Ovary (tissue), 7 donors: ENCODE measurements at regions not wholly inside any gene's neighbourhood (a gene's known extent, or its start where the extent isn't known, plus 50 kb on each side); places are given as distances from the start of the nearest gene placed in this dataset.
"Not testable (repeated sequence)": the region's sequence is repeated elsewhere in the genome, so short reads cannot be mapped to it uniquely, and the experiment has no call there.

Experiments used
- DNase-seq, 5 donors: peaks; one replicate each; pipeline ENCODE4 v3.0.0-alpha.2; 2019 to 2020
- H3K27ac ChIP-seq, 2 donors: fragments of 200-600 bp; one replicate each; pipeline versions ENCODE4 v1.5.1 to v1.8.0; 2019 to 2022
- H3K27me3 ChIP-seq: fragments of 200-600 bp; one replicate; pipeline ENCODE4 v1.8.0; 2022
- H3K36me3 ChIP-seq: fragments of 200-600 bp; sonication (generic); one replicate; pipeline ENCODE4 v1.5.1; 2019
- H3K4me1 ChIP-seq: one replicate; pipeline ENCODE4 v1.8.1; 2013; ENCODE audit warnings: mild to moderate bottlenecking, moderate library complexity; ENCODE audit not compliant: insufficient read depth
- H3K4me3 ChIP-seq: fragments of 200-600 bp; sonication (generic); one replicate; pipeline ENCODE4 v1.5.1; 2017
- H3K9me3 ChIP-seq, 2 donors: fragments of 200-600 bp in 1 of 2; sonication (generic) in 1 of 2; one replicate each; pipeline versions ENCODE4 v1.5.1 to v1.8.1; 2013 to 2019; ENCODE audit warnings: mild to moderate bottlenecking in 1 of 2, moderate library complexity in 1 of 2
- EP300 ChIP-seq: sonication (generic); formaldehyde crosslinking; IDR thresholded peaks from one replicate; pipeline ENCODE4 v1.6.1; 2017; ENCODE audit warnings: antibody characterized with exemption
- POLR2A ChIP-seq: fragments of 450-650 bp; IDR thresholded peaks from one replicate; pipeline ENCODE4 v1.6.1; 2017; ENCODE audit warnings: antibody characterized with exemption, mild to moderate bottlenecking, moderate library complexity
- WGBS, 3 donors: extraction: QIAGEN DNeasy Blood & Tissue Kit in 1 of 3; methylation state at CpG; one replicate each; pipeline versions ENCODE4 v1.1.5 to v1.1.7; 2013 to 2017; 5-methylcytosine and 5-hydroxymethylcytosine counted together
- intact Hi-C, 4 donors: fragments of 100-400 bp; cut with DNase I; formaldehyde crosslinking; loops; one replicate each; pipeline versions ENCODE4 v1.11.0 to v1.15.1; 2022 to 2023
- TF ChIP-seq, protein P1 (sequence below), 3 donors: fragments of 450-650 bp in 2 of 3; fragments of 200-600 bp in 1 of 3; IDR thresholded peaks; one replicate each; pipeline versions ENCODE4 v1.5.1 to v1.8.0; 2016 to 2022; ENCODE audit warnings: antibody characterized with exemption in 3 of 3, mild to moderate bottlenecking in 1 of 3
- donor health status: DM: no; HTN: no; CAD: no; lungs with moderate emphysema.
- donor health status: DM: no; HTN: no; CAD: no.
- donor health status: Bipolar disorder and iron deficiency.
- donor health status: DM: no; HTN: no; CAD: no.
- donor health status: DM: yes; HTN: yes; CAD: no.

DNA sequence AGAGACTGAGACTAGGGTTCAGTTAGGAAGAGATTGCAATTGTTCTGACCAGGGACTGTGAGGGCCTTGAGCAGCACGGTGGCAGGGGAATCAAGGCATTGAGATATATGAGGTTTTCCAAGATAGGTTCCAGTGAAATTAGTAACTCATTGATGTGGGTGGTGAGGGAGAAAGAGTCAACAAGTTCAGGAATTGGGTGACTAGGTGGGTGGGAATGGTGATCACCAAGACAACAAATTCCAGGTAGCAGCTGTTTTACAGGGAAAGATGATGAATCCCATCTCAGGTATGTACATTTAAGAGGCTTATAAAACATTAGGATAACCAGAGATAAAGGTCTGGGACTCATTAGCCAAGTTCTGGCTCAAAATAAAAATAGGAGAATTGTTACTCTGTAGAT, 251.5 kb upstream of the MGAT5 start:
- H3K9me3 ChIP-seq, result no peaks in the 10 kb centered on the region
- DNase-seq, result no peak
- H3K27ac ChIP-seq, result no peak overlapping the region
- intact Hi-C loops, result no loop called here
- 87 to 95% (median 90%) methylated on average over 1 of the region's 1 CpG for WGBS, 3 donors
- no peaks in the 10 kb centered on the region for H3K27me3 ChIP-seq
- TF ChIP-seq POLR2A (no peak), EP300 (no peak)
- TF ChIP-seq, protein P1, sequence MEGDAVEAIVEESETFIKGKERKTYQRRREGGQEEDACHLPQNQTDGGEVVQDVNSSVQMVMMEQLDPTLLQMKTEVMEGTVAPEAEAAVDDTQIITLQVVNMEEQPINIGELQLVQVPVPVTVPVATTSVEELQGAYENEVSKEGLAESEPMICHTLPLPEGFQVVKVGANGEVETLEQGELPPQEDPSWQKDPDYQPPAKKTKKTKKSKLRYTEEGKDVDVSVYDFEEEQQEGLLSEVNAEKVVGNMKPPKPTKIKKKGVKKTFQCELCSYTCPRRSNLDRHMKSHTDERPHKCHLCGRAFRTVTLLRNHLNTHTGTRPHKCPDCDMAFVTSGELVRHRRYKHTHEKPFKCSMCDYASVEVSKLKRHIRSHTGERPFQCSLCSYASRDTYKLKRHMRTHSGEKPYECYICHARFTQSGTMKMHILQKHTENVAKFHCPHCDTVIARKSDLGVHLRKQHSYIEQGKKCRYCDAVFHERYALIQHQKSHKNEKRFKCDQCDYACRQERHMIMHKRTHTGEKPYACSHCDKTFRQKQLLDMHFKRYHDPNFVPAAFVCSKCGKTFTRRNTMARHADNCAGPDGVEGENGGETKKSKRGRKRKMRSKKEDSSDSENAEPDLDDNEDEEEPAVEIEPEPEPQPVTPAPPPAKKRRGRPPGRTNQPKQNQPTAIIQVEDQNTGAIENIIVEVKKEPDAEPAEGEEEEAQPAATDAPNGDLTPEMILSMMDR (IDR thresholded peaks at IDR 0.05), result no peak
- no peaks in the 10 kb centered on the region for H3K36me3 ChIP-seq
- no peak overlapping the region for H3K4me3 ChIP-seq
- no peaks in the 10 kb centered on the region for H3K4me1 ChIP-seq

DNA sequence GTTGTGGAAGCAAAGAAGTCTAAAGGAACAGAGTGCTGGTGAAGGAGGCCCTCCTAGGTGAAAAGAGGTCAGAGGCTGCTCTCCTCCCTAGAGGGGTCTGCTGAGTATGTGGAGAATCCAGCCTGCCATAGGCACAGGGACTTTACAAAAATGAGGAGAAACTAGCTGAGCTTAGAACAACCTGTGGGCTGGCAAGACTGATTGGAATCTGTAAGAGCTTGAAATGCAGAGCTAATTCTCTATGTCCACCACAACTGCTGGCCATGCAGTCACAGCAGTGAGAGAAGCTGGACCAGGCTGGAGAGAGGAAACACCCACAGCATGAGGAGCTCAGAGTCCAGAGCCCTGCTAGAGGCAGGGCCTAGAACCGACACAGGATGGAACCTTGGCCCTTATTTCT, 251.0 kb upstream of the MGAT5 start:
- no peak for TF ChIP-seq POLR2A
- no peak for TF ChIP-seq EP300
- TF ChIP-seq, protein P1 (IDR thresholded peaks at IDR 0.05), result no peak
- DNase-seq, result no peak
- intact Hi-C loops, result no loop called here
- Histone ChIP-seq H3K36me3 (no peaks in the 10 kb centered on the region), H3K4me3 (no peak overlapping the region), H3K4me1 (no peaks in the 10 kb centered on the region), H3K9me3 (no peaks in the 10 kb centered on the region), H3K27ac (no peak overlapping the region), H3K27me3 (no peaks in the 10 kb centered on the region)
- WGBS, 3 donors, result 0 to 50% (median 0%) methylated on average over 1 of the region's 1 CpG

DNA sequence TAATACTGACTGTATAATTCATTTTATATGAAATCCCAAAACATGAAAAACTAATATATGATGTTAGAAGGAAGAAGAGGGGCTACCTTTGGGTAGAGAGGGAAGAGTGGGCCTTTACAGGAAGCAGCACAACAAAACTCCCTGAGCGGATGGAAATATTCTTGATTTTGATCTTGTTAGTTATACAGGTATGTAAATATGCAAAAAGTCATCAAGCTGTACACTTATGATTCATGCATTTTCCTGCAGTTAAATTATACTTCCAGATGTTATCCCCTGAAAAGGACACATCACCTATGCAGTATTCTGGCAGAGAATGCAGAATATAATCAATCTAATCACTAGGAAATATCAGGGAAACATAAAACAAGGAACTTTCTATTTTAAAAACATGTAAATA, 249.4 kb upstream of the MGAT5 start:
- WGBS, 3 donors, result 92 to 98% (median 92%) methylated on average over 1 of the region's 1 CpG

DNA sequence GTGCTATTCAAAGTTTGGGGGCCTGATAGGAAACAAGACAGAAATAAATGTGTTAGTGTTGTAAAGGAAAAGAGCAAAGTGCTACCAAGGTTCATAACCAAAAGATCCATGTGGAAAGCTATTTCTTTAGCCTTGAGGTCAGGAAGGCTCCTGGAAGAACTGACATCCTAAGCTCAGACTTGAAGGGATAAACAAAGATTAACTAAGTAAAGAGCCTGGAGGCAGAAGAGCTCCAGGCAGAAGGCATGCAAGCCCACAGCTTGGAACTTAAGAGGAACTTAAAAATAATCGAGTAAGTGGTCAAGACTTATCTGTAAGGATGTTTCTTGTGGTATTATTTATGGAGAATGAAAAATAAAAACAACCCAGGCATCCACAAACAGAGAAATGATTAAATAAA, 245.0 kb upstream of the MGAT5 start:
- H3K27ac ChIP-seq, result no peak overlapping the region
- H3K36me3 ChIP-seq, result no peaks in the 10 kb centered on the region
- DNase-seq, result no peak
- no peaks in the 10 kb centered on the region for H3K9me3 ChIP-seq
- intact Hi-C loops, result no loop called here
- WGBS, 3 donors, result 8 to 22% (median 12%) methylated on average over 1 of the region's 1 CpG
- TF ChIP-seq EP300, result no peak
- no peak for TF ChIP-seq POLR2A
- TF ChIP-seq, protein P1 (IDR thresholded peaks at IDR 0.05), result no peak
- H3K4me3 ChIP-seq, result no peak overlapping the region
- H3K27me3 ChIP-seq, result no peaks in the 10 kb centered on the region
- no peaks in the 10 kb centered on the region for H3K4me1 ChIP-seq

More for the DNA sequence above, 249.4 kb upstream of the MGAT5 start:
- no peaks in the 10 kb centered on the region for H3K4me1 ChIP-seq
- H3K4me3 ChIP-seq, result no peak overlapping the region
- no peaks in the 10 kb centered on the region for H3K36me3 ChIP-seq
- no peak for DNase-seq
- TF ChIP-seq POLR2A (no peak), EP300 (no peak)
- TF ChIP-seq, protein P1 (IDR thresholded peaks at IDR 0.05), result no peak
- H3K9me3 ChIP-seq, result no peaks in the 10 kb centered on the region
- intact Hi-C loops, result no loop called here
- H3K27ac ChIP-seq, result no peak overlapping the region
- no peaks in the 10 kb centered on the region for H3K27me3 ChIP-seq

DNA sequence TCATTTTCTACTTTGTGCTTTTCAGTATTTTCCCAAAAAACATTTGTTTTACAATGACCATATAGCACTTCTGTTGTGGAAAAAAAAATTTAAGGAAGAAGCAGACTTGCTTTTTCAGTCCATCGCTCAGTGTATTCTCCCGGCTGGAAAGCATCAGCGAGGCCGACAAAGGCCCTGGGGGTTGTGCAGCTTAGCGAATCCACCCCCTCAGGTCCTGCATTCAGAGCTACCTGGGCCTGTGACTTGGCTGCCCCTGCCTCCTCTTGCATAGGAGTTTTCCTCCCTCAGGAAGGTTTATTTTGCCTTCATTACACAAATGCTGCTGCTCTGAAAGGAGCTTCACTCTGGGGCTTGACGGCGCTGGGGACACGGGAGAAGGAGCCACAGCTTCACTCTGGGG, 244.4 kb upstream of the MGAT5 start:
- WGBS, 3 donors, result 87 to 92% (median 90%) methylated on average over 8 of the region's 8 CpGs
- H3K4me1 ChIP-seq, result no peaks in the 10 kb centered on the region
- no peaks in the 10 kb centered on the region for H3K36me3 ChIP-seq
- intact Hi-C loops, result no loop called here
- no peak overlapping the region for H3K27ac ChIP-seq
- no peaks in the 10 kb centered on the region for H3K27me3 ChIP-seq
- TF ChIP-seq EP300 (no peak), POLR2A (no peak)
- TF ChIP-seq, protein P1 (IDR thresholded peaks at IDR 0.05), result no peak
- DNase-seq, result no peak
- no peak overlapping the region for H3K4me3 ChIP-seq
- no peaks in the 10 kb centered on the region for H3K9me3 ChIP-seq

DNA sequence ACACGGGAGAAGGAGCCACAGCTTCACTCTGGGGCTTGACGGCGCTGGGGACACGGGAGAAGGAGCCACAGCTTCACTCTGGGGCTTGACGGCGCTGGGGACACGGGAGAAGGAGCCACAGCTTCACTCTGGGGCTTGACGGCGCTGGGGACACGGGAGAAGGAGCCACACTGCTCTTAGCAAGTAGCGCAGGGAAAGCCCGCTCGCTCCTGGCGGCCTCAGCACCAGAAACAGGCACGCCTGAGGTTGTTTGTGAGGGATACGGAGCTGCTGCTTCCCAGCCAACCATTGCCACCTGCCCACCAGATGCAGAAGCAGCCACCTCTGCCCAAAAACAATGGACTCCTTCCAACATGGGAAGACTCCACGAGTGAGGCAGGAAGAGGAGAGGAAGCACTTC, 244.0 kb upstream of the MGAT5 start:
- WGBS, 3 donors, result 86 to 90% (median 90%) methylated on average over 10 to 13 of the region's 17 CpGs
- intact Hi-C loops, H3K27ac ChIP-seq, H3K27me3 ChIP-seq, H3K36me3 ChIP-seq, H3K4me1 ChIP-seq, H3K4me3 ChIP-seq, DNase-seq, H3K9me3 ChIP-seq: not testable (repeated sequence)
